ENCODE measurements at regions not wholly inside any gene's neighbourhood (a gene's known extent, or its start where the extent isn't known, plus 50 kb on each side); places are given as distances from the start of the nearest gene placed in this dataset.

- Mint-ChIP-seq H3K27ac (ENCODE audit: unreplicated experiment) (no peak overlapping the region), H3K27me3 (ENCODE audit: unreplicated experiment) (peaks cover 2% of the 10 kb centered on the region), H3K36me3 (ENCODE audit: low read depth, unreplicated experiment) (no peaks in the 10 kb centered on the region), H3K4me1 (ENCODE audit: unreplicated experiment) (peaks cover 12% of the 10 kb centered on the region), H3K9me3 (ENCODE audit: unreplicated experiment) (no peaks in the 10 kb centered on the region), H3K4me3 (ENCODE audit: unreplicated experiment) (no peak overlapping the region)
- TF ChIP-seq CTCF (IDR thresholded peaks at IDR 0.05; ENCODE audit: unreplicated experiment), result no peak
- no peak for DNase-seq (ENCODE audit: low spot score)
Observed at GRCh38 chr11:110795112-110795624, 82.9 kb upstream of the ARHGAP20 start.

- H3K4me1 Mint-ChIP-seq (ENCODE audit: unreplicated experiment), result peaks cover 12% of the 10 kb centered on the region
- no peaks in the 10 kb centered on the region for H3K36me3 Mint-ChIP-seq (ENCODE audit: low read depth, unreplicated experiment)
- H3K4me3 Mint-ChIP-seq (ENCODE audit: unreplicated experiment), result no peak overlapping the region
- no peak overlapping the region for H3K27ac Mint-ChIP-seq (ENCODE audit: unreplicated experiment)
- no peak for DNase-seq (ENCODE audit: low spot score)
- no peaks in the 10 kb centered on the region for H3K27me3 Mint-ChIP-seq (ENCODE audit: unreplicated experiment)
- no peaks in the 10 kb centered on the region for H3K9me3 Mint-ChIP-seq (ENCODE audit: unreplicated experiment)
- TF ChIP-seq CTCF (IDR thresholded peaks at IDR 0.05; ENCODE audit: unreplicated experiment), result no peak
Observed at GRCh38 chr11:110793556-110793955, 81.3 kb upstream of the ARHGAP20 start.

- H3K36me3 Mint-ChIP-seq (ENCODE audit: low read depth, unreplicated experiment), result no peaks in the 10 kb centered on the region
- no peaks in the 10 kb centered on the region for H3K9me3 Mint-ChIP-seq (ENCODE audit: unreplicated experiment)
- DNase-seq (ENCODE audit: low spot score), result no peak
- no peaks in the 10 kb centered on the region for H3K27me3 Mint-ChIP-seq (ENCODE audit: unreplicated experiment)
- peaks cover 10% of the 10 kb centered on the region for H3K4me1 Mint-ChIP-seq (ENCODE audit: unreplicated experiment)
- H3K27ac Mint-ChIP-seq (ENCODE audit: unreplicated experiment), result no peak overlapping the region
- no peak for TF ChIP-seq CTCF (IDR thresholded peaks at IDR 0.05; ENCODE audit: unreplicated experiment)
- H3K4me3 Mint-ChIP-seq (ENCODE audit: unreplicated experiment), result no peak overlapping the region
Observed at GRCh38 chr11:110791621-110792020, 79.4 kb upstream of the ARHGAP20 start.

- peaks cover 1% of the 10 kb centered on the region for H3K27me3 Mint-ChIP-seq (ENCODE audit: unreplicated experiment)
Observed at GRCh38 chr11:110787680-110788079, 75.4 kb upstream of the ARHGAP20 start.

More at GRCh38 chr11:110787680-110788079, 75.4 kb upstream of the ARHGAP20 start:
- no peak overlapping the region for H3K4me3 Mint-ChIP-seq (ENCODE audit: unreplicated experiment)
- peaks cover 8% of the 10 kb centered on the region for H3K36me3 Mint-ChIP-seq (ENCODE audit: low read depth, unreplicated experiment)
- no peak for TF ChIP-seq CTCF (IDR thresholded peaks at IDR 0.05; ENCODE audit: unreplicated experiment)
- H3K4me1 Mint-ChIP-seq (ENCODE audit: unreplicated experiment), result no peaks in the 10 kb centered on the region
- H3K9me3 Mint-ChIP-seq (ENCODE audit: unreplicated experiment), result no peaks in the 10 kb centered on the region
- DNase-seq (ENCODE audit: low spot score), result no peak
- no peak overlapping the region for H3K27ac Mint-ChIP-seq (ENCODE audit: unreplicated experiment)
